Fibroblast of lung (primary cell): ENCODE measurements at regions not wholly inside any gene's neighbourhood (a gene's known extent, or its start where the extent isn't known, plus 50 kb on each side); places are given as distances from the start of the nearest gene placed in this dataset.
A peak's percentile ranks its signal among the peaks of the same experiment; 100 is the strongest.

Source experiments
- DNase-seq, 2 donors: peaks; one replicate each; pipeline versions ENCODE4 v3.0.0 to v3.0.0-alpha.2; 2010; ENCODE audit warnings: low read depth in 2 of 2
- H2AFZ ChIP-seq: 2 replicates; pipeline ENCODE4 v1.5.1; 2012; ENCODE audit warnings: low read length, control low read depth, inconsistent platforms
- H3K27ac ChIP-seq: 2 replicates; pipeline ENCODE4 v1.5.1; 2011; ENCODE audit warnings: low read length, control low read depth; ENCODE audit not compliant: insufficient read depth
- H3K27me3 ChIP-seq: 2 replicates; pipeline ENCODE4 v1.5.1; 2011; ENCODE audit warnings: mild to moderate bottlenecking, low read length; ENCODE audit not compliant: control insufficient read depth, insufficient read depth
- H3K36me3 ChIP-seq: 2 replicates; pipeline ENCODE4 v1.5.1; 2011; ENCODE audit warnings: low read length; ENCODE audit not compliant: control insufficient read depth, insufficient read depth
- H3K4me1 ChIP-seq: 2 replicates; pipeline ENCODE4 v1.5.1; 2011; ENCODE audit warnings: low read length; ENCODE audit not compliant: control insufficient read depth, insufficient read depth; ENCODE audit errors: extremely low read depth
- H3K4me2 ChIP-seq: 2 replicates; pipeline ENCODE4 v1.5.1; 2011; ENCODE audit warnings: low read length, control low read depth; ENCODE audit not compliant: insufficient read depth; ENCODE audit errors: extremely low read depth
- H3K4me3 ChIP-seq, 4 experiments: fragments of 200-600 bp in 1 of 4; sonication (generic) in 1 of 4; replicated peaks in 1 of 4; 2 replicates each; pipeline ENCODE4 v1.5.1; 2011 to 2016; ENCODE audit warnings: low read length in 4 of 4, low read depth in 3 of 4, mild to moderate bottlenecking in 3 of 4, control low read depth in 2 of 4, inconsistent platforms in 1 of 4, mixed read lengths in 1 of 4; ENCODE audit not compliant: insufficient read depth in 1 of 4; ENCODE audit errors: control extremely low read depth in 1 of 4
- H3K79me2 ChIP-seq: 2 replicates; pipeline ENCODE4 v1.5.1; 2012; ENCODE audit warnings: mild to moderate bottlenecking, low read length, inconsistent platforms; ENCODE audit not compliant: control insufficient read depth, insufficient read depth
- H3K9ac ChIP-seq: 2 replicates; pipeline ENCODE4 v1.5.1; 2011; ENCODE audit warnings: mild to moderate bottlenecking, low read length, control low read depth; ENCODE audit not compliant: insufficient read depth
- H3K9me3 ChIP-seq: 2 replicates; pipeline ENCODE4 v1.5.1; 2012; ENCODE audit warnings: low read depth, low read length; ENCODE audit not compliant: control insufficient read depth, insufficient read depth
- H4K20me1 ChIP-seq: 2 replicates; pipeline ENCODE4 v1.5.1; 2011; ENCODE audit warnings: low read length; ENCODE audit not compliant: control insufficient read depth, insufficient read depth; ENCODE audit errors: extremely low read depth
- EZH2 ChIP-seq: IDR thresholded peaks from 2 replicates; pipeline ENCODE4 v1.5.1; 2012; ENCODE audit warnings: low read length, control low read depth, mild to moderate bottlenecking; ENCODE audit errors: missing control alignments
- TF ChIP-seq, protein P1 (sequence below), 2 donors: IDR thresholded peaks in 1 of 2; conservative IDR thresholded peaks in 1 of 2; 1 replicate in 1 of 2; 2 replicates in 1 of 2; pipeline ENCODE4 v1.5.1; 2011 to 2012; ENCODE audit warnings: low read length in 2 of 2, control low read depth in 1 of 2, inconsistent platforms in 1 of 2, low read depth in 1 of 2, mild to moderate bottlenecking in 1 of 2

DNA sequence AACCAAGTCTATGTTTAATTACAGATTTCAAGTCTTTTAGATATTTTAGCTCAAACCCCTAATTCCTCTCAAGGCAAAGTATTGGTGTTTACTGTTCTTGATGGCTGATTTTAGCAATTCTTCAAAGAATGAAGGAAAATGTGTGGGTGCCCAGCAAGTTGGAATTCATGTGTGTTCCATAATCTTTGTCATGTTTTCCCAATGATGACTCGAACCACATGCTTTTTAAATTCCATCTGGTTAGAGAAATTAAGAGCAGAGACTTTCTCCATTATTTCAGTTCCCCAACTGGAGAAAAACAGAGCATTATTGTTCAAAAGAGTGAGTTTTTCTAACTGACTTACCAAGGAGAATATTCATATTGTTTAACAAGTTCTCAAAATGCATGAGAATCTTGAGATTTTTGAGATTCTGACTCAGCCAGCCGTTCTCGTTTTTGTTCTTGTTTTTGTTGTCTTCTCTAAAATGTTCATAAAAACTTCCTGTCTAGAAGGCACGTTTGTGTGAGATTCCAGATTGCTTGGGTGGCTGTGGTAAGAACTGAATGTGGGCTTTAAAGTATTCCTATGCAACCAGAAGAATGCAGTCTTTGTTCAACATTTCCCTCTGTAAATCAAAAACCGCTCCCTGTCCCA, 404.7 kb downstream of the IRS2 start:
- Histone ChIP-seq H3K79me2 (no peaks in the 10 kb centered on the region), H3K4me2 (no peak overlapping the region), H4K20me1 (no peaks in the 10 kb centered on the region), H3K4me1 (no peaks in the 10 kb centered on the region), H3K4me3 (no peak overlapping the region), H3K9ac (no peak overlapping the region), H3K27me3 (no peaks in the 10 kb centered on the region), H3K27ac (no peak overlapping the region), H3K9me3 (no peaks in the 10 kb centered on the region), H3K36me3 (no peaks in the 10 kb centered on the region), H2AFZ (no peak overlapping the region)
- no peak for TF ChIP-seq EZH2
- TF ChIP-seq, protein P1, sequence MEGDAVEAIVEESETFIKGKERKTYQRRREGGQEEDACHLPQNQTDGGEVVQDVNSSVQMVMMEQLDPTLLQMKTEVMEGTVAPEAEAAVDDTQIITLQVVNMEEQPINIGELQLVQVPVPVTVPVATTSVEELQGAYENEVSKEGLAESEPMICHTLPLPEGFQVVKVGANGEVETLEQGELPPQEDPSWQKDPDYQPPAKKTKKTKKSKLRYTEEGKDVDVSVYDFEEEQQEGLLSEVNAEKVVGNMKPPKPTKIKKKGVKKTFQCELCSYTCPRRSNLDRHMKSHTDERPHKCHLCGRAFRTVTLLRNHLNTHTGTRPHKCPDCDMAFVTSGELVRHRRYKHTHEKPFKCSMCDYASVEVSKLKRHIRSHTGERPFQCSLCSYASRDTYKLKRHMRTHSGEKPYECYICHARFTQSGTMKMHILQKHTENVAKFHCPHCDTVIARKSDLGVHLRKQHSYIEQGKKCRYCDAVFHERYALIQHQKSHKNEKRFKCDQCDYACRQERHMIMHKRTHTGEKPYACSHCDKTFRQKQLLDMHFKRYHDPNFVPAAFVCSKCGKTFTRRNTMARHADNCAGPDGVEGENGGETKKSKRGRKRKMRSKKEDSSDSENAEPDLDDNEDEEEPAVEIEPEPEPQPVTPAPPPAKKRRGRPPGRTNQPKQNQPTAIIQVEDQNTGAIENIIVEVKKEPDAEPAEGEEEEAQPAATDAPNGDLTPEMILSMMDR (conservative IDR thresholded peaks at IDR 0.05 in 1 of 2, IDR thresholded peaks at IDR 0.05 in 1 of 2; ENCODE audit: low read depth in 1 of 2, low read length in 2 of 2): no peak
- DNase-seq: peak; percentile 32 to 92

DNA sequence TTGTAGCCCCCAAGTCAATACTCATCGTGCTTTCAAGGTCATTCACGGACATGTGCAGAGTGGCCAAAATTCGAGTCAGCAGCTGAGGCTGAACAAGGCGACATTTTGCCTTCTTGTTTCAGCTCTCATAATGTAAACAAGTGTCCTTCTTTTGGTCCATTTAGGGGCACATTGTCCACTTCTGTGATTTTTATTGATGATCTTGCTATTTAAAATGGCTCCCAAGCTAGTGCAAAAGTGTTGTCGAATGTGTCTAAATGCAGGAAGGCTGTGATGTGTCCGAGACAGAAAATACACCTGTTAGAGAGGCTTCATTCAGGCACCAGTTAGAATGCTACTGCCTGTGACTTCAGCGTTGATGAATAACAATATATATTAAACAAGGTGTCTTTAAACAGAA, 405.9 kb downstream of the IRS2 start:
- no peak for DNase-seq
- Histone ChIP-seq H3K27ac (no peak overlapping the region), H4K20me1 (no peaks in the 10 kb centered on the region), H3K9me3 (no peaks in the 10 kb centered on the region), H3K4me3 (no peak overlapping the region), H3K4me1 (no peaks in the 10 kb centered on the region), H3K4me2 (no peak overlapping the region), H3K36me3 (no peaks in the 10 kb centered on the region), H3K9ac (no peak overlapping the region), H3K27me3 (no peaks in the 10 kb centered on the region), H3K79me2 (no peaks in the 10 kb centered on the region), H2AFZ (no peak overlapping the region)
- TF ChIP-seq, protein P1 (conservative IDR thresholded peaks at IDR 0.05 in 1 of 2, IDR thresholded peaks at IDR 0.05 in 1 of 2; ENCODE audit: low read depth in 1 of 2, low read length in 2 of 2): no peak
- no peak for TF ChIP-seq EZH2

DNA sequence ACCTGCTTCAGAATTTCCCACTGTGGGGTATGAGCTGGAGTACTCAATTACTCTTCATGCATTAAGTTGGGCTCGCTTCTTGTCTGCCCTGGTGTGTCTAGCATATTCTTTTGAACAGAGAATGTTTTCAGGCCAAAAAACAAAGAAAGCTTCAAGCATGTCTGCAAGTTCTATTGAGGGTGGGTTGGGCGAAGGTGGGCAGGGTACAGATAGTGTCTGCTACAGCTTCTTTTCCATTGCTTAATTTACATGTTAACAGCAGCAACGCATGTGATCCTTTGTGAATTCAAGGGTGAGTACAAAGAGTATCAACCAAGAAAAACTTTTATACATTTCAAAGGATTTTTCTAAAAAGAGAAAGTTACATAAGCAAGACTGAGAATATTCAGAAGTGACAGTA, 406.5 kb downstream of the IRS2 start:
- H3K79me2 ChIP-seq: no peaks in the 10 kb centered on the region
- no peak overlapping the region for H3K4me2 ChIP-seq
- H3K4me3 ChIP-seq: no peak overlapping the region
- H3K36me3 ChIP-seq: no peaks in the 10 kb centered on the region
- no peaks in the 10 kb centered on the region for H4K20me1 ChIP-seq
- no peaks in the 10 kb centered on the region for H3K9me3 ChIP-seq
- H3K9ac ChIP-seq: no peak overlapping the region
- no peak overlapping the region for H3K27ac ChIP-seq
- TF ChIP-seq EZH2: no peak
- TF ChIP-seq, protein P1 (conservative IDR thresholded peaks at IDR 0.05 in 1 of 2, IDR thresholded peaks at IDR 0.05 in 1 of 2; ENCODE audit: low read depth in 1 of 2, low read length in 2 of 2): no peak
- no peaks in the 10 kb centered on the region for H3K27me3 ChIP-seq
- DNase-seq: no peak
- no peaks in the 10 kb centered on the region for H3K4me1 ChIP-seq
- no peak overlapping the region for H2AFZ ChIP-seq
